Anterior cingulate cortex (tissue), 58 donors: ENCODE measurements at regions not wholly inside any gene's neighbourhood (a gene's known extent, or its start where the extent isn't known, plus 50 kb on each side); places are given as distances from the start of the nearest gene placed in this dataset.

Experiments
- DNase-seq, 58 donors: peaks; one replicate each; lab custom pipeline; 2025; lab: John Stamatoyannopoulos, UW

DNA sequence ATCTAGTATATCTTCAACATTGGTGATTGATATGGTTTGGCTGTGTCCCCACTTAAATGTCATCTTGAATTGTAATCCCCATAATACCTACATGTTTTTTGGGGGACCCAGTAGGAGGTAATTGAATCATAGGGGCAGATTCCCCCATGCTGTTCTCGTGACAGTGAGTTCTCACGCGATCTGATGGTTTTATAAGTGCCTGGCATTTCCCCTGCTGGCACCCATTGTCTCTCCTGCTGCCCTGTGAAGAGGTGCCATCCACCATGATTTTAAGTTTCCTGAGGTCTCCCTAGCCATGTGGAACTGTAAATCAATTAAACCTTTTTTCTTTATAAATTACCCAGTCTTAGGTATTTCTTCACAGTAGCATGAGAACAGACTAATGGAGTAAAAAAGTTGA is 1094.6 kb downstream of the ROBO2 start:
- DNase-seq, result no peak

DNA sequence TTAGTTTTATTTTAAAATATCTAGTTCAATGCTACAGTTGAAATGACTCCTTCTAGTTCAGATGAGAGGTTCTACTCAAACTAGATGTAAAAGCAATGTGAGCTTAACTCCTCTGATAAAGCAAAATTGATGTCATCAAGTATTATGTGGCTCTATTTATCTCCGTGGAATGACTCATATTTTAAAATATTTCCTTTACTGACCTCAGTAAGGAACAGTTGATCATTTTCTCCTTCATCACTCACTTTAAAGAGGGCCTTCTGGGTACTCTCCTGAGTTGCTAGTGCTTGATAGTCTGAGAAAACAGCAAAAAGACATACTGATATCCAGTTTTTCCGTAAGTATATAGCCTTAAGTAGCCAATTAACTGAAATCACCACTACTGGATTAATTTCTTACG is 1099.3 kb downstream of the ROBO2 start:
- DNase-seq, result no peak

DNA sequence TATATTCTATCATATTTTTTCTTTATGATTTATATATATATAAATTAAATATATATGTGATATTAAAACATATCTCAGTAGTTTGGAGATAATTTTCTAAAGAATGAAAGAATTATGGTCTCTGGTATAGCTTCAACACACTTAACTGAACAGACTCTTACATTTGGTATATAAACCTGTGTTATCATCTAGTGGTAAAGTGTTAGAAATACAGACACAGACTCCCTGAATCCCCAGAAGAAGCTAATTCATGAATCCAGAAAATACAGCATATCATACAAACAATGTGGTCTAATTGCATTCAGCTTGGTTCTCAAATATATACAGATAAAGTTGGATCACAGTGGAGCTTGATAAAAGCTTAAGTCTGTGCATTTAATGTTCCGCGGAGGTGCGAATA is 1100.4 kb downstream of the ROBO2 start:
- no peak for DNase-seq

DNA sequence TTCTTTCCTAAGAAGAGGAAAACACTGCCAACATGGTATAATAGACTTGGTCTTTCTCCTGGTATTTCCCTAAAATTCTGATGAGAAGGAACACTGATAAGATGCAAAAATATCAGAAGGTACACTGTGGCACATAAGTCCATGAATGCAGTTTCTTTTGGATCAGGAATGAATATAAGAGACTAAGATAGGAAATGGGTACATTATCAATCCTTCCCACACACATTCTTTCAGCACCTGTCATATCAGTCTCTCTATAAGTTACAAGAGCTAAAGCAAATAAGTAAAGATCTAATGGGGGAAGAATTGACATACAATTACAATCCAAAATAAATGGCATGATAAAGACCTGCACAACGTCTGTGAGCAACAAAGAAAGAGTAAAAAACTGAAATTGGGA is 1101.0 kb downstream of the ROBO2 start:
- no peak for DNase-seq

DNA sequence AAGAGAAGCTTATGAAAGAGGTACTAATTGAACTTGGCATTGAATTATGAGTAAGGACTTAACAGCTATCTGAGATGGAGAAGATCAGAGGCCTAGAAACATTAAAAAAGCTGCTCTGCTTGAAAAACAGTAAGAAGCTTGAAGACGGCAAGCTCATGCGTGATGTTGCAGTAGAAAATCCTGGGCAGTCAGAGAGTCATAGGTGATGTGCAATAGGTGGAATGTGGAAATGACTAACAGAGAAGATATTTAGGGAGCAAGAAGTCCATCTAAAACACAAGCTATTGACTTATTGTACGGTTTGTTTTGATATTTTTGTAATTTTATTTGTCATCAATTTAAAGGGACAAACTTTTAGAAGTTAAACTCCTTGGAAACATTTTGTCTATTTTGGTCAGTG is 1101.4 kb downstream of the ROBO2 start:
- DNase-seq, result no peak

DNA sequence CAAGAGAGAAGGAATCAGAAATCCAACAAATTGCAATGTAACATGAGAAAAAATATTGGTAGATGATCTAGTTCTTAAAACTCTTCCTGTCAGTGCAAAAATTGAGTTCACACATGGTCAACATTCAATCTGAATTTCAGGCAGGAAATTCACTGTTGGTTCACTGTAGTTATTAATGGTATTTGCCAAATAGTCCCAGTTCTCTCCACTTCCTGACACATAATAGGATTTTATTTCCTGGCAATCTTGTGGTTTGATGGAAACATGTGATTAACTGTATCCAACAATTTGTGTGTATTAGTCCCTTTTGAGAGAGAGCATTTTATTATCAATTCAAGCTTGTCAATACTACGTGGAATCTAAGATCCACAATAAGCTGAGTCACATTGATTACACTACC is 1103.1 kb downstream of the ROBO2 start:
- DNase-seq, result no peak

DNA sequence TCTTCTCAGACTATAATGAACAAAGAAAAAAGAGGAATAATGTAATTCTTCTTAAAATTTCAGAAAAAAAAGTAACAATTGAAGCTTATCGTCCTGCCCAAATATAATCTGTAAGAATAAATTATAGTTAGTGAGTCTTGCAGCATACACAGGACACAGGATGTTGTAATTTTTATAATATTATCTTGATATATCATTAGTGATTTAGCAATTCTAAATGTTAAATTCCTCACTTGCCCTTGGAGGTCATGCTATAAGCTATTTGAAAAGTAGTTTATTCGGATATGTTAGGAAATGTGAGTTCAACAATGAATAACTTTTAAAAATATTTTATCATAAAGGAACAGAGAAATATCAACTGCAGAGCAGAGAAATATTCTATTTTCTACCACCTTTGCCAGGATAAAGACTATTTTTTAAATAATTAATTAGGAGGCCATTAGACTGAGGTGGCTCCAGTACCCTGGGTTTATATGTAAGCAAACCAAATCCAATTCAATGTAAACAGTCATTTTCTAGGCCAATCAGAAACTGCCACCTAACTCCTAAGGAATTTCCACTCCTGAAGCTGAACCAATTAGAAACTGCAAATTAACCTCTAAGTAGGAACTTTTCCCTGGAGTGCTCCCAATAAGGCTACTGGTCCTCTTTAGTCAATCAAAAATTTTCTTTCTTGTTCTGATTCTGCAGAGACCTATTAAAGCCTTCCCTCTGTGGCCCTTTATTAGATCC is 1109.3 kb downstream of the ROBO2 start:
- no peak for DNase-seq

DNA sequence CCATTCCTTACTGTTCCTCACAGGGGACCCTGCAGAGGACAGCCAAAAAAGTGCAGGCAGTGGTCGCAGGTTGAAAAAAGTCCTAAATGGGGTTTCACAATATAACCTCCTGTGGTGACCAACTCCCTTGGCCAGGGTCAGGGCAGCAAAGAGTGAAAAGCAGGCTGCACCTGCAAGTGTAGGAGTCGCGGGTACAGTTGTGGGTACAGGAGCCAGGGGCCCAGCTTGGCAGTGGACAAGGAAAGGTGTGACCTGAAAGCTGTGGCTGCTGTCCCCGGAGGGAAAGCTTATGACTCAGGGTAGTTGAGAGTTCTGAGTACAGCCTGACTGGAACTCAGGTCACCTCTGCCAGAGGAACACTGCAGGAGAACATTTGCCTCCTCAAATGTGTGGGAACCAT is 1114.1 kb downstream of the ROBO2 start:
- DNase-seq, result no peak

DNA sequence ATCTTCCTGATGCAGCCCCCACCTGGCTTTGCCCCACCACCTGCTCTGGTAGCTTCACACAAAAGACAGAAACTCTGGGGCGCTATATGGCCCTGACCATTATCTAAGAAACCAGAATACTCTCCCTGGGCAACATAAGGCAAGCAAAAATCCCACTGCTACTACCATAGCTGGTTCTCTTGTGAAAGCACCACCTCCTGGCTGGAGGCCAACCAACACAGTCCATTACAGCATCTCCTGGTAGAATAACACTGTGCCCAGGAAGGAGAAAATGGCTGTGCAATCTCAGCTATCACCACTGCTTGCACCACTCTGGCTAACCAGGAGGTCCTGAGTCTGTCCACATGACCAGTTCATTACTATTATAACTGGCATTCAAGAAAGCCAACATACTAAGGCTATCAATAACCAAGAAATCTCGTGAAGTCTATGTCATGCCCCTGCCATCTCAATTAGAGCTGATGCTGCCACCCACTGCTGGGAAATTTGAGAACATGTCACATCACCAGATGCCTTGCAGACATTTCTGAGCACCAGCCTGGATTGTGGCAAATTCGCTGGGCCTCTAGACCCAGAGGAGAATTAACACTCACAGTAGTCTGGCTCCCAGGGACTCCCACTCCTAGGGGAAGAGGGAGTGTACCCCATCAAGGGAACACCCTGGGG is 1114.8 kb downstream of the ROBO2 start:
- DNase-seq, result no peak

DNA sequence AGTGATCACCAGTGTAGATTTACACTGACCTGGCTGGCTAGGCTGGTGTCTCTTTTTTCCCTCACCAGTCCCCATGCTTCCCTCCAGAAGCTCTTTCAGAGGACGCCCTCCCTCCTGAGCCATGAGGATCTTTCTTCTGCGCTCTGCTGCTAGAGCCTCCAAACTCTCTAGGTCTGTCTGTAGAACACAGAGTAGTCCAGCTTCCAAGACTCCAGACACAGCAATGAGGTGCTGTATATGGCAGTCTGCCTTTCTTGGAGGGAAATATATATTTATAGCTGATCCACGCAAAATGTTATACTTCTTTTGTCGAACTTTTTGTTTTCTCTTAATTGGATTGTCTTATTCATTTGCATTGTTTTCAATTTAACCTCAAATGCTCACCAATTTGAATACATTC is 1121.8 kb downstream of the ROBO2 start:
- no peak for DNase-seq

DNA sequence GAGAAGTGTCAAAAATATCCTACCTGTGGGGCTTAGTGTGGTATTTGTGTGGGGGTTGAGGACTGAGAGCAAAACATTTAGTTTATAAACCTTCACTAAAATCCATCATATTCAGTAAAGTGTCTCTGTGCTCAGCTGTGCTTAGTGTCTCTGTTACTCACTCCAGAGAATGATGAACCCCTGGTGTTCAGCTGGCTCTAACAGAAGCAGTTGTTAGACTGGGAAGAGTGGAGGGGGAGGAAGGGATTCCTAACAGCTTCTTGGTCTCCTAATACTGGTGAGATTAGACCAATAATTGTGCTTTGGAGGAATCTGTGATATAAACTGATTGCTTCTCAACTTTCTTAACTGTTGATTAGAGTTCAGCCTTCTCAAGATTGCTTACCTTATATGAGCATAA is 1123.5 kb downstream of the ROBO2 start:
- DNase-seq, result no peak

DNA sequence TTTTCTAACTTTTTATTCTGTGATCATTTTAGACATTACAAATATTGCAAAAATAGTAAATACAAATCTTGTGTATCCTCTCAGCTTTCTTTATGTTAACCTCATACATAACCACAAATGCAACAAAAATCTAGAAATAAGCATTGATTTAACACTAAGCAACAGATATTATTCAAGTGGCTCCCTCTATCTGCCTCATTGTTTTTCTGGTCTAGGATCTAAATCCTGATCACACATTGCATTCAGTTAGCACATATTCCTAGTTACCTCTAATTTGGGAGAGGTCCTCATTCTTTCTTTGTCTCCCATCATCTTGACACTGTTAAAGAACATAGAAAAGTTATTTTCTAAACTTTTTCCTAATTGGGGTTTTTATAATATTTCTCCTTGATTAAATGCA is 1126.0 kb downstream of the ROBO2 start:
- DNase-seq, result no peak

DNA sequence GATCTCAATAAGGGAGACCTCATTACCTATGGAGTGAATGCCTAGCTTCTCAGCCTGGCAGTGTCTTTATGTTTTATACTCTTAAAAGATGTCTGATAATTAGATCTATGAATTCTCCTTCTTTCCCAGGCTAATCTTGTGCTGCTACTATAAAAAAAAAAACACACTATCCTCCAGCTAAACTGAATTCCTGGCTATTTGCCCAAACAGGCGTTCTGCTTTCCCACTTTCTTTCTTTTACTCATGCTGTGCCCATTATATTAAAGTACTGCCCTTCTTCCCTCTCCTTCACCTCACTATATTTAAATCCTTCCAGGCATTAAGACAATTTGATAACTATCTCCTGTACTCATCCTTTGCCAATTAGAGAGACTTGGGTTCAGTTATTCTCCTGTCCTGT is 1134.9 kb downstream of the ROBO2 start:
- DNase-seq, result no peak

DNA sequence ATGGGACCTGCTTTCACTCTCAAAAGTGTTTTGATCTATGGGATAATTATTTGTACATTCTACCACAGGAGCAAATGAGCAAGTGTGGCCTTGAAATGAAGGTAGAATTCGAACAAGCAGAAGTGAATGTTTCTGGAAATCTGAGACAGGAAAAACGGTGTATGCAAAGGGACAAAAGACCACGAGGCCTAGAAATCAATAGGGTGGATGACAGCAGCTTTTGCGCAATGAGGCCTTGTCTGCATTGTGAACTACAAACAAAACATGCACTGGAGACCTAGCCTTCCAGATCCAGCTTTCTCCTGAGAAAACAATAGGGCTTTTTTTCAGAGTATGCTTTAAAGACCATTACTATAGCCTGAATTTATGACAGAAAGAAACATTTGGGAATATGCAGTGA is 1137.0 kb downstream of the ROBO2 start:
- DNase-seq, result no peak

DNA sequence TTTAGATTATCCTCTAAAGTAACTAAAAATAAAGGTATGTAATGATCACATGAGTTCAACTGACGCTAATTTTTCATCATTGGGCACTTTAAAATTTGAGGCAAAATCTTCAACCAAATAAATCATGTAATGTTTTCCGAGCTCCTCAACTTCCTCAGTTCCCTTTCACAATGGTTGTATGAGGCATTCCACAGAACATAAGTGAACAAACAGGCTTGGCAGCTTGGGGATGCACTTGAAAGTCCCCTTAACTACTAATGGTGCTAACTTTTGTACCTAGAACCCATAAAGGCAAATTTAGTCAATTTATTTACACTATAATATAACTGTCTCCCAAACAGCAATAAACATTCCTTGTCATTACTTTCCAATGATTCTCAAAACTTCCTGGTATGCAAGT is 1137.9 kb downstream of the ROBO2 start:
- DNase-seq, result no peak

DNA sequence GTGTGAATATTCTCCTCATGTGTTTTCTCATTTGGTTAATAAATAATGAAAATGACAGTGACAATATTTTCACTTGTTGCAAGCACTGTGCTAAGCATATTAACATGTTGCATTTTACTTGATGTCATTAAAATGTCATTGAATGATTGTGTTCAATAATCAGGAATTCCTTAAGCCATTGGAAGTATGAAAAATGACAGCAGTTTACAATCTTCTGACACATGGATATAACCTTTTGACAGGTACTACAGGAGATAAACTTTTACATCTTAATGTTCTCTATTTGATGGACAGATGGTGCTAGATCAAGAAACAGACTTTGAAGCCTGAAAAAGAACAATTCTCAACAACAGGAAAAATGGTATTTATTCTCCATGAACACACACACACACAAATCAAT is 1138.3 kb downstream of the ROBO2 start:
- no peak for DNase-seq

DNA sequence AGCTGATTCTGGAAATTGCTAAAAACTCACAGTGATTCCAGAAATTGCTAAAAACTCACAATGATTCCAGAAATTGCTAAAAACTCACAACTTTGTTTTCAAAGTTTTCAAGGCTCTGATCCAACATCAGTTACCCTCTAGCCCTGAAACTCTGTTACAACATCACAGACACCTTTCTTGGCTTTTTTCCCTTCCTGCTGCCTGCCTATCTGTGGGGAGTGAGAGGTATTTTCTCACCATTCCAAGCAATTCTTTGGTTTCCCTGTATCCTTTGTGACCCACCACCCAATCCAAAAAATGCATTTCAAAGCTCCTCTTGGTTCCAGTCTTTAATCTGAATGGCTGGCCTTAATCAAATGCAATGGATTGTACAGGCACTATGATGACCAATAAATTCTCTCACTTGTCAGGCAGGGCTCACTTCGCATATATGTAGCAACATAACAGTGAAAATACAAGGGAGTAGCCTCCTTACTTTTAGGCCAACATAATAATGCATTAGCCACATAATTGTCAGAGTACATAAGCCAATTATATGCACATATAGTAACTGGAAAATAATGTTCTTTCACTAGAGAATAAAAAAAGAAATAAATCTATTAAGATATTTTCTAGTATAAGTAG is 1139.0 kb downstream of the ROBO2 start:
- no peak for DNase-seq

DNA sequence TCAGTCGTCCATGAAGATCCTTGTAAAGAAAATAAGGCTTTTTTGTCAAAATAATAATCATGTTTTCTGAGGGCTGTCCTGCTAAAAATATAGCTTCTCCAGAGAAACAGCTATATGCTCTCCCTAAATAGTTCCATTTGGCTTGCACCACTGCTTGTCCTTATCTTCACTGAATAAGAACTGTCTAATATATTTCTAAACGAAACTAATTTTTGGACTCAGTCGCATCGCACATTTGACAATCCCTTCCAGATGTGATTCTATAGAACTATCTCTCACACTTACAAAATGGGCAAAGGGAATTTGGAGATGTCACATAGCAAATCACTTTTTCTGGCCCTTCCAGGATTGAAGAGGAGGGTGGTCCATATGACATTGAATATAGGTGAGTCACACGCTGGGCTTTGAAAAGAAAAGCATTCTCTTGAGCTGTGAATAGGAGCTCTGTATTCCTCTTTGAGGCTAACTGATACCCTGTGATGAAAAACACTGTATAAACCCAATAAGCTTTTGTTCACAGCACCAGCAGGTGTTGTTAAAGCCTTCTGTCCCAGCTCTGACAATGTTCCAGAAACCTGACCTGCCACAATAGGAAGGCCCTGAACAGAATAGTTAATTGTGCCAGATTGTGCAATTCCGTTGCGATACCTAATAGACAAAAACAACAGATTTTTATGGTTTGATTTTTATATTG is 1144.2 kb downstream of the ROBO2 start:
- DNase-seq, result no peak

DNA sequence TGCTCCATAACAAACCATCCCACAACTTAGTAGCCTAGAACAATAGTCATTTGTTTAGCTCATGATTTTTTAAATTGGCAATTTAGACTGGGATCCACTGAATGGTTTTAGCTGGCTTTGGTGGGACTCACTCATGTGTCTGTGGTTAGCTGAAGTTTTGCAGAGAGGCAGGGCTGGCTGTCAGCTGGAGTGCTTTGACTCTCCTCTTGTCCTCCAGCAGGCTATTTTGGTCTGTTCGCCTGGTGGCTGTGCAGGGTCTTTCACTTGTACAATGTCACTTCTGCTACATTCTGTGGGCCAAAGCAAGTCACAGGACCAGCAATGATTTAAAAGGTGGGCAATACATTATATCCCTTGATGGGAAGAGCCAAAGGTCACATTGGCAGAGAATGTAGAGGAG is 1146.5 kb downstream of the ROBO2 start:
- no peak for DNase-seq

DNA sequence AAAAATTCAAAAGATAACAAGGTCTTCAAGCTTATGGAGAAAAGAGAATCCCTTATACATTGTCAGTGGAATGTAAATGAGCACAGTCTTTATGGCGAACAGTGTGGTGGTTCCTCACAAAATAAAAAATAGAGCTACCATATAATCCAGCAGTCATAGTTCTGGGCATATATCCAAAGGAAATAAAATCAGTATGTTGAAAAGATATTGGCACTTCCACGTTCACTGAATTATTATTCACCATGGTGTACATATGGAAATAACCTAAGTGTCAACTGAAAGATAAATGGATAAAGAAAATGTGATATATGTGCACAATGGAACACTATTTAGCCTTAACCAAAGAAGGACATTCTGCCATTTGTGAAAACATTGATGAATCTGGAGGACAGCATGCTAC is 1161.2 kb downstream of the ROBO2 start:
- DNase-seq, result no peak

DNA sequence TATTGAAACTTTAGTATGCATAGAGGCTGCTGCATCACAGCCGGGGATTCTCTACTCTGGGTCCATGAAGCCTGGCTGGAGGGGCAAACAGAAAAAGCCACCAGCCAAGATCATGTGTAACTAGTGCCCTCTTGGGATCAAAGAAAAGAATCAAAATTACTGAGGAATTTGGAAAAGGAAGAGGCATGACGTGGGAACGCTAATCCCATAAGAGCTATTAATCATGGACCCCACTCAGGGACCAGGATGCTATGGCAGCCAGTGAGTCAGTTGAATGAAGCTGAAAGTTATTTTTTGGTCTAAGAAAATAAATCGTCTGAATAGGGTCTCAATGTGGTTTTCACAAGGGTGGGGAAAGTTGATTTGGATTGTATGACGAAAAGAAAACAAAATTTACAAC is 1165.1 kb downstream of the ROBO2 start:
- no peak for DNase-seq

DNA sequence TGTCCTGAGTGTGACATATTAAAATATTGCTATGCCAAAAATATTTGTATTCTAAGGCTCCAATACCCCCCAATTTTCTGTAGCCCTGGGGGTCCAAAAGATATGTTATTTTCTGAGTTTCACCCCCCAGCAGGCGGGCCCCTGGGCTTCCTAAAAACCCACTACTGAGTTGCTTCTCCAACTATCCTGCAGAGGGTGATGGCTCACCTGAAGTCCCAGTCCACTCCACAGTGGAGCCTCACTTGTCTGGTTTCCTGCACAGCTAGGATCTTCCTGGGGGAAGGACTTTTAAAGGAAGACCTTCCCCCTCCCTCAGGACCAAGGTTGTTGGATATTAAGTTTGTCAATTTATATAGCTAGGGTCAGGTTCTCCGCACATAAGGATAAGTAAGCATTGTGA is 1181.4 kb downstream of the ROBO2 start:
- DNase-seq, result no peak
